Kidney (tissue), 13 donors: ENCODE measurements at regions not wholly inside any gene's neighbourhood (a gene's known extent, or its start where the extent isn't known, plus 50 kb on each side); places are given as distances from the start of the nearest gene placed in this dataset.

Experiments
- DNase-seq, 5 donors: peaks; one replicate each; pipeline ENCODE4 v3.0.0-alpha.2; 2013 to 2020
- FAIRE-seq: peaks from 2 replicates; lab custom pipeline; 2012; peaks lifted over from hg19 to GRCh38; lab: Jason Lieb, UNC
- H3K27ac ChIP-seq, 2 donors: one replicate each; pipeline ENCODE4 v1.7.0; 2013; ENCODE audit warnings: low read depth in 2 of 2, low read length in 2 of 2, inconsistent platforms in 1 of 2
- H3K27me3 ChIP-seq: one replicate; pipeline ENCODE4 v1.7.1; 2013; ENCODE audit warnings: low read length, inconsistent platforms; ENCODE audit not compliant: control insufficient read depth, insufficient read depth
- H3K36me3 ChIP-seq, 3 donors: one replicate each; pipeline versions ENCODE4 v1.7.0 to v1.7.1; 2013; ENCODE audit warnings: low read length in 3 of 3, control low read depth in 1 of 3, inconsistent platforms in 1 of 3; ENCODE audit not compliant: insufficient read depth in 3 of 3, control insufficient read depth in 2 of 3
- H3K4me1 ChIP-seq, 3 donors: one replicate each; pipeline versions ENCODE4 v1.7.0 to v1.7.1; 2013; ENCODE audit warnings: low read length in 3 of 3, inconsistent platforms in 1 of 3, low read depth in 1 of 3; ENCODE audit not compliant: control insufficient read depth in 2 of 3, insufficient read depth in 2 of 3
- H3K4me3 ChIP-seq, 3 donors: one replicate each; pipeline versions ENCODE4 v1.7.0 to v1.8.1; 2013; ENCODE audit warnings: low read length in 3 of 3, control low read depth in 1 of 3, inconsistent platforms in 1 of 3
- H3K9ac ChIP-seq, 3 donors: one replicate each; pipeline versions ENCODE4 v1.7.0 to v1.7.1; 2013; ENCODE audit warnings: low read length in 3 of 3, control low read depth in 1 of 3, inconsistent platforms in 1 of 3
- H3K9me3 ChIP-seq, 3 donors: one replicate each; pipeline versions ENCODE4 v1.7.0 to v1.7.1; 2013; ENCODE audit warnings: low read length in 3 of 3, control low read depth in 1 of 3, inconsistent platforms in 1 of 3; ENCODE audit not compliant: control insufficient read depth in 2 of 3, insufficient read depth in 1 of 3
- intact Hi-C: fragments of 100-400 bp; cut with DNase I; formaldehyde crosslinking; loops from one replicate; pipeline ENCODE4 v1.11.1; 2022
- TF ChIP-seq, protein P1 (sequence below): IDR thresholded peaks from 3 replicates; pipeline ENCODE4 v1.5.1; 2012; ENCODE audit warnings: mild to moderate bottlenecking, moderate library complexity, borderline replicate concordance; ENCODE audit not compliant: insufficient read depth; ENCODE audit errors: extremely low read depth
- donor health status: control.
- donor health status: control.
- donor health status: control.
- donor health status: control.
- donor health status: control.
- donor health status: DM: yes; HTN: yes; CAD: no.
- donor health status: Normal renal cell carcinoma (clear cell type).

DNA sequence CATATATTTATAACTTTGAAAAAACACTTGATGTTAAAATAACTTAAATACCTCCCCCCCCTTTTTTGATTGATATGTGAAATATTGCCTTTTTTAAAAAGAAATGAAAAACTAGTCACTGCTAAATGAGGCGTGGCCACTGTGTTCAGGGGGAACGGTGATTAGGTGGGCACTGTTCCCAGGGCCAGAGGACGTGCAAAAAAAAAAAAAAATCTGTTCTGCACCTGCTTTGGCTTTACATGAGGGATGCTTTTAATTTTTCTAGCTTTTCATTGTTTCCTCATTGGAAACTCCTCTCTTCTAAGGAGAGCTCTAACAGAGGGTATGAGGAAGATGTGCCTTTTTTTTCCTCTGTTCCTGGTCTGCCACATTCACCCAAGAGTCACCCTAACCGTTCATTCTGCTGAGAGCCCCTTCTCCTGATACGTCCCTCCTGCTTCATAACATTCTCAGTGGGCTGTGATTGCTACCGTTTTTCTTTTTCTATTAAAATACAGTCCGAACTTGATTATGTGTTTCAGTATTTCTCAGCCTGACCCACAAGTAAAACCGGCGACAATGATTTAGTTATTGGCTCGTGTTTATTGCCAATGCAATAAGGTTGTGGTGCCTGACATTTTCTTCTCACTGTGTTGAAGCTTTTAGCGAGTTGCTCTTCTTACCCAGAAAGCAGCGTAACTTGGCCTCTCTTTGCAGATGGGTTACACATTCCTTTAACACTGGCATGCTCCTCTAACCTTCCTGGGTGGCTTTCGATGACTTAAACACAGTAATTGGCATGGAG, 64.8 kb upstream of the ZNF536 start:
- Histone ChIP-seq H3K27me3 (no peaks in the 10 kb centered on the region), H3K4me3 (no peak overlapping the region), H3K27ac (no peak overlapping the region), H3K9ac (no peak overlapping the region), H3K9me3 (no peaks in the 10 kb centered on the region), H3K4me1 (no peaks in the 10 kb centered on the region), H3K36me3 (no peaks in the 10 kb centered on the region)
- intact Hi-C loops, result no loop called here
- peak in 2 of 5 donors; percentile 16 to 19 for DNase-seq
- no peak for FAIRE-seq
- TF ChIP-seq, protein P1, sequence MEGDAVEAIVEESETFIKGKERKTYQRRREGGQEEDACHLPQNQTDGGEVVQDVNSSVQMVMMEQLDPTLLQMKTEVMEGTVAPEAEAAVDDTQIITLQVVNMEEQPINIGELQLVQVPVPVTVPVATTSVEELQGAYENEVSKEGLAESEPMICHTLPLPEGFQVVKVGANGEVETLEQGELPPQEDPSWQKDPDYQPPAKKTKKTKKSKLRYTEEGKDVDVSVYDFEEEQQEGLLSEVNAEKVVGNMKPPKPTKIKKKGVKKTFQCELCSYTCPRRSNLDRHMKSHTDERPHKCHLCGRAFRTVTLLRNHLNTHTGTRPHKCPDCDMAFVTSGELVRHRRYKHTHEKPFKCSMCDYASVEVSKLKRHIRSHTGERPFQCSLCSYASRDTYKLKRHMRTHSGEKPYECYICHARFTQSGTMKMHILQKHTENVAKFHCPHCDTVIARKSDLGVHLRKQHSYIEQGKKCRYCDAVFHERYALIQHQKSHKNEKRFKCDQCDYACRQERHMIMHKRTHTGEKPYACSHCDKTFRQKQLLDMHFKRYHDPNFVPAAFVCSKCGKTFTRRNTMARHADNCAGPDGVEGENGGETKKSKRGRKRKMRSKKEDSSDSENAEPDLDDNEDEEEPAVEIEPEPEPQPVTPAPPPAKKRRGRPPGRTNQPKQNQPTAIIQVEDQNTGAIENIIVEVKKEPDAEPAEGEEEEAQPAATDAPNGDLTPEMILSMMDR, result no peak

DNA sequence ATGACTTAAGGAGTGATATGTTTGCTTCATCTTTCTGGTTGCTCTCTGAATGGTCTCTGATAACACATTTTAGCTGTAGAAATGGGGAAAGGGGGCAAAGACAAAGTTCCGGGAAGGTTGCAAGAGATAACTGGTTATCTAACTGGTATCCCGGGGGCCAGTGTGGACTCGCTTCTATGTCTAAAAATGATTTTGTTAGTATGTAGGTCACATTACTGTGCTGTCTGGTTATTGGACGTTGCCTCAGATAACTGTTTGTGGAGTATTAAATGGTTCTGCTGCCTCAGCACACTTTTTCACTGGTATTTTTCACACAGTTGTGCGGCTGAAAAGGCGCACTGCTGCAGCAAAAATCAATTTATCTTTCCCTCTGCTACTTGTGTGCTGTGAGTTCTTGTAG, 63.0 kb upstream of the ZNF536 start:
- Histone ChIP-seq H3K36me3 (no peaks in the 10 kb centered on the region), H3K27me3 (no peaks in the 10 kb centered on the region), H3K9me3 (no peaks in the 10 kb centered on the region), H3K4me3 (no peak overlapping the region), H3K9ac (no peak overlapping the region), H3K27ac (no peak overlapping the region), H3K4me1 (no peaks in the 10 kb centered on the region)
- FAIRE-seq, result no peak
- DNase-seq, result no peak
- intact Hi-C loops, result no loop called here
- TF ChIP-seq, protein P1, result no peak

DNA sequence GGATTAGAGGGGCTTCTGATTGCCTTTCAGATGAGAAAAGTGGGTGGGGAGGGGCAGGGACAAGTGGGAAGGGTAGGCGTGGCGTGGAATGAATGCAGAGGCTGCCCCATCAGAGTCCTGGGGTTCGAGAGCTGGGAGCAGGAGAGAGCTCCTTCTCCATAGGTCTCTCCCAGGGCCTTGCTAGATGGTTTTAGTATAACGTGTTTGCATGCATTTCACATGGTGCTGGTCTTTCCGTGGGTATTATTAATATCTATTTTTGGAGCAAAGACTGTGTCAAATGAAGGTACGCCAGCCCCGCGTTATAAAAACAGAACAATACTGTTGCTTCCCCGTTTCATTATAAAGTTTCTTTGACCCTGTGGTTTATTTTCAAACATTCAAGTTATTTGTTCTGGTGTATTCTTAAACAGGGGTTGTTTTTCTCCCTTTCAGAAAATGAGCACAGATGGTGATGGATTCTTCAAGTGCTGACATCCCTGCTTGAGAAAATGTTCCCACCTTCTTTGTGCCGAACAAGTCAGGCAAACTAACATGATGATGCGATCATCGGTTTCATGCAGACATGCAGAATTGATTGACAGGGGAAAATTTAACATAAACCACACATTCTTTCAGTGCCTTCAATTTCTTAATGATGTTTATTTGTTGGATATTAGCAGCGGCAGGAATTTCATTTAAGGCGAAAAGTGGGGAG, 62.1 kb upstream of the ZNF536 start:
- no peaks in the 10 kb centered on the region for H3K36me3 ChIP-seq
- H3K27me3 ChIP-seq, result no peaks in the 10 kb centered on the region
- TF ChIP-seq, protein P1, result no peak
- H3K4me3 ChIP-seq, result no peak overlapping the region
- intact Hi-C loops, result no loop called here
- DNase-seq, result no peak
- no peak for FAIRE-seq
- H3K9me3 ChIP-seq, result no peaks in the 10 kb centered on the region
- H3K27ac ChIP-seq, result no peak overlapping the region
- H3K4me1 ChIP-seq, result no peaks in the 10 kb centered on the region
- H3K9ac ChIP-seq, result no peak overlapping the region
